Sigmoid colon (tissue), 6 donors: ENCODE measurements at regions not wholly inside any gene's neighbourhood (a gene's known extent, or its start where the extent isn't known, plus 50 kb on each side); places are given as distances from the start of the nearest gene placed in this dataset.

Experiments
- DNase-seq: peaks from one replicate; pipeline ENCODE4 v3.0.0-alpha.2; 2019
- H3K27ac ChIP-seq, 4 donors: fragments of 200-600 bp; sonication (generic); one replicate each; pipeline ENCODE4 v1.5.1; 2016 to 2019; ENCODE audit warnings: mild to moderate bottlenecking in 1 of 4
- H3K27me3 ChIP-seq, 3 donors: fragments of 200-600 bp; sonication (generic); one replicate each; pipeline ENCODE4 v1.5.1; 2019; ENCODE audit warnings: mild to moderate bottlenecking in 1 of 3
- H3K36me3 ChIP-seq, 4 donors: fragments of 200-600 bp; sonication (generic); one replicate each; pipeline ENCODE4 v1.5.1; 2016 to 2019
- H3K4me1 ChIP-seq, 4 donors: fragments of 200-600 bp; sonication (generic); one replicate each; pipeline ENCODE4 v1.5.1; 2017 to 2019
- H3K4me3 ChIP-seq, 4 donors: fragments of 200-600 bp; sonication (generic); one replicate each; pipeline ENCODE4 v1.5.1; 2017 to 2019; ENCODE audit warnings: mild to moderate bottlenecking in 2 of 4, moderate library complexity in 1 of 4
- H3K9me3 ChIP-seq, 4 donors: fragments of 200-600 bp in 3 of 4; sonication (generic) in 3 of 4; one replicate each; pipeline versions ENCODE4 v1.5.1 to v1.6.1; 2013 to 2019
- CTCF ChIP-seq, 4 experiments: fragments of 450-650 bp in 3 of 4; fragments of 200-600 bp in 1 of 4; IDR thresholded peaks; one replicate each; pipeline ENCODE4 v1.5.1; 2016 to 2019; ENCODE audit warnings: antibody characterized with exemption in 4 of 4, mild to moderate bottlenecking in 3 of 4, moderate library complexity in 2 of 4
- EP300 ChIP-seq, 4 donors: sonication (generic); formaldehyde crosslinking; IDR thresholded peaks; one replicate each; pipeline ENCODE4 v1.6.1; 2017; ENCODE audit warnings: antibody characterized with exemption in 4 of 4
- POLR2A ChIP-seq, 2 donors: fragments of 450-650 bp; IDR thresholded peaks; one replicate each; pipeline ENCODE4 v1.6.1; 2016; ENCODE audit warnings: antibody characterized with exemption in 2 of 2, mild to moderate bottlenecking in 2 of 2, moderate library complexity in 2 of 2
- POLR2AphosphoS5 ChIP-seq, 4 donors: sonication (generic); formaldehyde crosslinking; IDR thresholded peaks; one replicate each; pipeline ENCODE4 v1.6.1; 2017; ENCODE audit warnings: antibody characterized with exemption in 4 of 4
- WGBS, 2 donors: extraction: QIAGEN DNeasy Blood & Tissue Kit; methylation state at CpG; one replicate each; pipeline ENCODE4 v1.1.7; 2013; 5-methylcytosine and 5-hydroxymethylcytosine counted together
- intact Hi-C: fragments of 100-400 bp; cut with DNase I; formaldehyde crosslinking; loops from one replicate; pipeline ENCODE4 v1.15.1; 2023
- donor health status: healthy with polysubstance abuse.
- donor health status: healthy.

- H3K27ac ChIP-seq: no peak overlapping the region
- no peaks in the 10 kb centered on the region for H3K36me3 ChIP-seq
- TF ChIP-seq EP300 (IDR thresholded peaks at IDR 0.05) (no peak), CTCF (IDR thresholded peaks at IDR 0.05) (no peak), POLR2A (IDR thresholded peaks at IDR 0.05) (no peak), POLR2AphosphoS5 (IDR thresholded peaks at IDR 0.05) (no peak)
- no peaks in the 10 kb centered on the region for H3K4me1 ChIP-seq
- no peaks in the 10 kb centered on the region for H3K9me3 ChIP-seq
- H3K27me3 ChIP-seq: no peaks in the 10 kb centered on the region
- intact Hi-C loops: no loop called here
- no peak overlapping the region for H3K4me3 ChIP-seq
- peak; percentile 36 for DNase-seq
- 82 to 89% methylated on average over 17 of the region's 17 CpGs for WGBS, 2 donors
Measured at GRCh38 chrX:126065901-126066660, 100.0 kb downstream of the DCAF12L2 start.
